ENCODE measurements at regions not wholly inside any gene's neighbourhood (a gene's known extent, or its start where the extent isn't known, plus 50 kb on each side); places are given as distances from the start of the nearest gene placed in this dataset.

- Histone ChIP-seq H2AFZ (ENCODE audit: low read length) (no peak overlapping the region), H2BK5ac (ENCODE audit: insufficient read length, low read length) (no peak overlapping the region), H2BK12ac (ENCODE audit: insufficient read length, low read depth, low read length) (no peak overlapping the region), H3K4me1 (ENCODE audit: insufficient read depth, low read length) (no peaks in the 10 kb centered on the region), H3K4ac (ENCODE audit: low read depth, low read length) (no peak overlapping the region), H2AK5ac (ENCODE audit: insufficient read length, low read length) (no peak overlapping the region), H3K56ac (ENCODE audit: insufficient read length, low read depth, low read length) (no peak overlapping the region), H3K27me3 (ENCODE audit: insufficient read depth, low read length) (no peaks in the 10 kb centered on the region), H2BK120ac (ENCODE audit: low read depth, low read length, poor library complexity, severe bottlenecking) (no peak overlapping the region), H4K91ac (ENCODE audit: insufficient read length, low read depth, low read length) (no peak overlapping the region), H4K8ac (replicated peaks; ENCODE audit: insufficient read length, low read depth, low read length) (no peak overlapping the region), H3K9me3 (ENCODE audit: control insufficient read depth, low read depth, low read length) (no peaks in the 10 kb centered on the region), H3K23ac (ENCODE audit: insufficient read length, low read depth, low read length) (no peak overlapping the region), H3K4me2 (ENCODE audit: insufficient read depth, insufficient read length, low read length) (no peak overlapping the region), H2BK15ac (ENCODE audit: low read depth, low read length) (no peak overlapping the region), H4K5ac (ENCODE audit: insufficient read length, low read depth, low read length) (no peak overlapping the region), H3K14ac (ENCODE audit: insufficient read depth, low read length) (no peak overlapping the region; the same call in 1 of the 2 replicates), H3K79me1 (ENCODE audit: insufficient read depth, low read depth, low read length, poor library complexity, severe bottlenecking) (no peaks in the 10 kb centered on the region), H4K20me1 (ENCODE audit: control insufficient read depth, insufficient read depth, insufficient read length) (no peaks in the 10 kb centered on the region), H3K18ac (ENCODE audit: insufficient read length, low read depth, low read length) (no peak overlapping the region), H3K27ac (ENCODE audit: insufficient read length, low read depth, low read length) (no peak overlapping the region), H3K9ac (ENCODE audit: extremely low read depth, insufficient read length, low read length) (no peak overlapping the region), H3T11ph (ENCODE audit: low read length) (no peak overlapping the region), H3K79me2 (ENCODE audit: insufficient read depth, low read length) (no peaks in the 10 kb centered on the region), H3K23me2 (ENCODE audit: insufficient read length, low read depth, low read length, poor library complexity, severe bottlenecking) (no peaks in the 10 kb centered on the region), H2BK20ac (ENCODE audit: low read depth, low read length, poor library complexity, severe bottlenecking) (no peak overlapping the region)
- Mint-ChIP-seq H3K9me3 (peaks cover 2 to 5% of the 10 kb centered on the region in 2 experiments), H3K4me3 (no peak overlapping the region), H3K4me1 (peaks cover 0 to 4% of the 10 kb centered on the region in 2 experiments; a peak in 1 of 4 replicates), H3K27me3 (ENCODE audit: low read depth) (no peaks in the 10 kb centered on the region), H3K36me3 (ENCODE audit: insufficient read depth in 1 of 3, low read depth in 3 of 3) (no peaks in the 10 kb centered on the region; a peak in 1 of 7 replicates), H3K27ac (no peak overlapping the region)
- no peak for DNase-seq
- TF ChIP-seq CTCF (conservative IDR thresholded peaks at IDR 0.05): no peak
- no CpG with 5 or more reads among the region's 16 CpGs for WGBS (ENCODE audit: extremely low coverage, insufficient read length, low lambda C conversion rate)
Measured at GRCh38 chr21:41011098-41011731, 156.7 kb upstream of the BACE2 start.

All from H9 (cell line).